Adrenal gland (tissue), 9 donors: ENCODE measurements at regions not wholly inside any gene's neighbourhood (a gene's known extent, or its start where the extent isn't known, plus 50 kb on each side); places are given as distances from the start of the nearest gene placed in this dataset.

Source experiments
- DNase-seq, 7 donors: peaks; one replicate each; pipeline ENCODE4 v3.0.0-alpha.2; 2019 to 2020
- H3K27ac ChIP-seq, 5 donors: fragments of 200-600 bp; sonication (generic) in 4 of 5; 1 replicate in 3 of 5; 2 replicates in 2 of 5; pipeline versions ENCODE4 v1.5.1 to v1.8.0; 2016 to 2020; ENCODE audit warnings: mild to moderate bottlenecking in 1 of 5
- H3K27me3 ChIP-seq: fragments of 200-600 bp; 2 replicates; pipeline ENCODE4 v1.8.0; 2021
- H3K36me3 ChIP-seq, 2 donors: fragments of 200-600 bp; replicated peaks in 1 of 2; 1 replicate in 1 of 2; 2 replicates in 1 of 2; pipeline versions ENCODE4 v1.5.1 to v1.8.0; 2018 to 2022
- H3K4me1 ChIP-seq, 2 donors: fragments of 200-600 bp; replicated peaks in 1 of 2; 1 replicate in 1 of 2; 2 replicates in 1 of 2; pipeline versions ENCODE4 v1.5.1 to v1.8.0; 2018 to 2021
- H3K4me3 ChIP-seq, 4 donors: fragments of 200-600 bp; sonication (generic) in 3 of 4; one replicate each; pipeline ENCODE4 v1.5.1; 2016 to 2018
- H3K9me3 ChIP-seq, 3 donors: fragments of 200-600 bp; sonication (generic) in 1 of 3; replicated peaks in 1 of 3; 1 replicate in 2 of 3; 2 replicates in 1 of 3; pipeline versions ENCODE4 v1.5.1 to v1.8.0; 2016 to 2021
- POLR2A ChIP-seq, 2 donors: fragments of 450-650 bp; IDR thresholded peaks; one replicate each; pipeline ENCODE4 v1.6.1; 2017; ENCODE audit warnings: antibody characterized with exemption in 2 of 2, mild to moderate bottlenecking in 2 of 2, moderate library complexity in 1 of 2
- WGBS, 4 donors: extraction: QIAGEN DNeasy Blood & Tissue Kit in 2 of 4; methylation state at CpG; one replicate each; pipeline versions ENCODE4 v1.1.5 to v1.1.7; 2013 to 2017; 5-methylcytosine and 5-hydroxymethylcytosine counted together
- intact Hi-C, 2 donors: fragments of 100-400 bp; cut with DNase I; formaldehyde crosslinking; loops; one replicate each; pipeline versions ENCODE4 v1.14.1 to v1.15.0; 2022 to 2023
- TF ChIP-seq, protein P1 (sequence below), 6 experiments: fragments of 450-650 bp in 4 of 6; fragments of 200-600 bp in 2 of 6; sonication (generic) in 1 of 6; IDR thresholded peaks; 1 replicate in 5 of 6; 2 replicates in 1 of 6; pipeline versions ENCODE4 v1.5.1 to v1.8.0; 2016 to 2021; ENCODE audit warnings: antibody characterized with exemption in 6 of 6, mild to moderate bottlenecking in 2 of 6, moderate library complexity in 1 of 6
- donor health status: healthy with polysubstance abuse.
- donor health status: Bipolar disorder and iron deficiency.
- donor health status: DM: yes; HTN: yes; CAD: no.
- donor health status: DM: no; HTN: no; CAD: no.
- donor health status: DM: no; HTN: no; CAD: no.

DNA sequence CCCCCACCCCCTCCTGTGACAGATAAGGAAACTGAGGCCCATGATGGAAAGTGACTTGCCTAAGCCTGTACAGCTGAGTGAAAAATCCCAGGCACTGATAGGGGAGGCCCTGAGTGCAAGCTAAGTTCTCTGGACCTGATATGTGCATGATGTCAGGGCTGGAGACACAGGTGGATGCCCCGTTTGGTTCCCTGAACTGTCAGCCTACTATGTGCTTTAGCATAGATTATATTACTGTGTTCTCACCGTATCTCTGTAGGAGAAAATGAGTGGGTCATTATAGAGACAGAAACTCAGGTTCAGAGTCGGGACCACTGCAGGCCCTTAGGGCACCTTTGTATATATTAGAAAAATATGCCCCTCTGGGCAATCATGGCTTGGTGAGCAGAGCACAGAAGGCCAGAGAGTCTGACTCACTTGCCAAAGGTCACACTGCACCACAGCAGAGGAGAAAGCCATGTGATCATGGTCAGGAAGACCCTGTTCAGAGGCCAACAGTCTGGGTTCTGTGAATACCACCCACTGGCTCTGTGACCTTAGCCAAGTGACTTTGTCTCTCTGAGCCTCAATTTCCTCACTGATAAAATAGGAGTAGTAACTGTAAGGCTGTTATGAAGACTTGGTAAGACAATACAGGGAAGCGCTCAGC lies 145.8 kb upstream of the WNT4 start:
- peak overlapping the region in 3 of 5 donors; percentile 85 to 87 (median 87) for H3K27ac ChIP-seq
- no peak overlapping the region for H3K4me3 ChIP-seq
- H3K27me3 ChIP-seq: no peaks in the 10 kb centered on the region
- no peak for TF ChIP-seq POLR2A (IDR thresholded peaks at IDR 0.05)
- TF ChIP-seq, protein P1, sequence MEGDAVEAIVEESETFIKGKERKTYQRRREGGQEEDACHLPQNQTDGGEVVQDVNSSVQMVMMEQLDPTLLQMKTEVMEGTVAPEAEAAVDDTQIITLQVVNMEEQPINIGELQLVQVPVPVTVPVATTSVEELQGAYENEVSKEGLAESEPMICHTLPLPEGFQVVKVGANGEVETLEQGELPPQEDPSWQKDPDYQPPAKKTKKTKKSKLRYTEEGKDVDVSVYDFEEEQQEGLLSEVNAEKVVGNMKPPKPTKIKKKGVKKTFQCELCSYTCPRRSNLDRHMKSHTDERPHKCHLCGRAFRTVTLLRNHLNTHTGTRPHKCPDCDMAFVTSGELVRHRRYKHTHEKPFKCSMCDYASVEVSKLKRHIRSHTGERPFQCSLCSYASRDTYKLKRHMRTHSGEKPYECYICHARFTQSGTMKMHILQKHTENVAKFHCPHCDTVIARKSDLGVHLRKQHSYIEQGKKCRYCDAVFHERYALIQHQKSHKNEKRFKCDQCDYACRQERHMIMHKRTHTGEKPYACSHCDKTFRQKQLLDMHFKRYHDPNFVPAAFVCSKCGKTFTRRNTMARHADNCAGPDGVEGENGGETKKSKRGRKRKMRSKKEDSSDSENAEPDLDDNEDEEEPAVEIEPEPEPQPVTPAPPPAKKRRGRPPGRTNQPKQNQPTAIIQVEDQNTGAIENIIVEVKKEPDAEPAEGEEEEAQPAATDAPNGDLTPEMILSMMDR (IDR thresholded peaks at IDR 0.05): no peak
- WGBS, 4 donors: 71 to 83% (median 78%) methylated on average over 4 of the region's 4 CpGs
- DNase-seq: peak in 6 of 7 donors; percentile 19 to 66 (median 40)
- peaks cover 55 to 62% of the 10 kb centered on the region in 2 donors for H3K4me1 ChIP-seq
- intact Hi-C loops: no loop called here
- H3K9me3 ChIP-seq: no peaks in the 10 kb centered on the region
- no peaks in the 10 kb centered on the region for H3K36me3 ChIP-seq

DNA sequence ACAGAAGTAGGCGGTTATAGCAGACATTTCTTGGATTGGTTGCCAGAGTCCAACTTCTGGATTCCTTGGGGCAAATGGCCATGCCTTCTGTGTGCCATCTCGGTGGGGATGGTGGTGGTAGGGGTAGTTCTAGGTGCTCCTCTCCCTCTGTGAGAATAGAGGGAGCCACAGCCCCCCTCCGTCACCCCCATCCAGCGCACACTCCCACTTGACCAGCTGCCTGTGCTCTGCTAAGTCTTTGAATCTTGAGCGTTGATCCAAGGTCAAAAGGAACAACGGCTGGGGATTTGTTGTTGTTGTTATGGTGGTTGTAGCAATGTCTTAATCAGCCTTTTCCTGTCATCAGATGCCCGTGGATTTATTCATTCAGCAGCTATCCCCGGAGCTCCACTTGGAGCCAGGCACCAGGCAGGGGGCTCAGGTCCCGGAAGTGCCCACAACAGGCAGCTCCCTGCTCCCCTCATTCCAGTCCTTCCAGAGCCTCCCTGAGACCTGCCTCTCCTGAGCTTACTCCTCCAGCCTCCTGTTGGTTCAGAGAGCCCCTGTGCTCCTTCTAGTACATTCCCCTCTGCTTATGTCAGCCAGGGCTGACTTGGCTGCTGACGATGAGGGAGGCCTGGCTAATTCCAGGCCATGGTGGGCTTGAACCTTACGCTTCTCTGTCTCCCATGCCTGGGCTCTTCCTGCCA lies 146.6 kb upstream of the WNT4 start:
- DNase-seq: peak in 4 of 7 donors; percentile 18 to 45 (median 28)
- Histone ChIP-seq H3K9me3 (no peaks in the 10 kb centered on the region), H3K4me3 (no peak overlapping the region), H3K27ac (peak overlapping the region in 4 of 5 donors; percentile 6 to 87 (median 86)), H3K27me3 (no peaks in the 10 kb centered on the region), H3K36me3 (no peaks in the 10 kb centered on the region), H3K4me1 (peaks cover 55 to 62% of the 10 kb centered on the region in 2 donors)
- intact Hi-C loops: no loop called here
- TF ChIP-seq POLR2A (IDR thresholded peaks at IDR 0.05): peak in 1 of 2 donors; percentile 17
- TF ChIP-seq, protein P1 (IDR thresholded peaks at IDR 0.05): no peak
- 38 to 60% (median 48%) methylated on average over 9 to 11 of the region's 11 CpGs for WGBS, 4 donors

GRCh38 chr1:22290157-22290556 lies 147.3 kb upstream of the WNT4 start:
- no peaks in the 10 kb centered on the region for H3K9me3 ChIP-seq
- no peaks in the 10 kb centered on the region for H3K36me3 ChIP-seq
- no peaks in the 10 kb centered on the region for H3K27me3 ChIP-seq
- DNase-seq: peak in 1 of 7 donors; percentile 48
- peak overlapping the region in 4 of 5 donors; percentile 11 to 87 (median 86) for H3K27ac ChIP-seq
- no peak overlapping the region for H3K4me3 ChIP-seq
- TF ChIP-seq, protein P1 (IDR thresholded peaks at IDR 0.05): no peak
- no peak for TF ChIP-seq POLR2A (IDR thresholded peaks at IDR 0.05)
- WGBS, 4 donors: 66 to 92% (median 84%) methylated on average over 8 of the region's 8 CpGs
- H3K4me1 ChIP-seq: peaks cover 55 to 60% of the 10 kb centered on the region in 2 donors
- intact Hi-C loops: no loop called here

- WGBS, 4 donors: 71 to 81% (median 80%) methylated on average over 8 to 9 of the region's 9 CpGs
- H3K9me3 ChIP-seq: no peaks in the 10 kb centered on the region
- peaks cover 51 to 56% of the 10 kb centered on the region in 2 donors for H3K4me1 ChIP-seq
- H3K27me3 ChIP-seq: no peaks in the 10 kb centered on the region
- no peak overlapping the region for H3K4me3 ChIP-seq
- DNase-seq: peak in 2 of 7 donors; percentile 16 to 44
- intact Hi-C loops: no loop called here
- no peaks in the 10 kb centered on the region for H3K36me3 ChIP-seq
- H3K27ac ChIP-seq: peak overlapping the region in 4 of 5 donors; percentile 11 to 87 (median 86)
- TF ChIP-seq POLR2A (IDR thresholded peaks at IDR 0.05): no peak
- TF ChIP-seq, protein P1 (IDR thresholded peaks at IDR 0.05): no peak
Measured at GRCh38 chr1:22290611-22291010, 147.7 kb upstream of the WNT4 start.
